ENCODE measurements at regions not wholly inside any gene's neighbourhood (a gene's known extent, or its start where the extent isn't known, plus 50 kb on each side); places are given as distances from the start of the nearest gene placed in this dataset.

DNA sequence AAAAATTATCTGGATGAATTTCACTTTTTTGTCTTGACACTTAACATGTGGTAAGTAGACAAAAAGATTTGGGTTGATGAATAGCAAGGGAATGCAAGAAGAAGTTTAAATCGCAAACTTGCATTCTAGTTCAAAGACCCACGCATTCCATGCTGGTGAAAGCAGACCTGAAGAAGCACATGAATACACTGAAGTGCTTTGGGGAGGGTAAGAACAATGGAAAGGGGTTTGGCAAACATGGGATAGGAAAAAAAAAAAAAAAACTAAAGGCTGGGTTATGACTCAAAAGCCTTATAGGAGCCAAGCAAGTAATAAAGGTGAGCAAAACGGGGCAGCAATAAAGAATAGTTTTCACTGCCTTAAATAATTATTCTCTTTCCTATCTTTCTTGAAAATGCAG is 450.2 kb downstream of the LMO4 start:
- Mint-ChIP-seq H3K4me3 (ENCODE audit: unreplicated experiment) (no peak overlapping the region), H3K27ac (ENCODE audit: unreplicated experiment) (no peak overlapping the region), H3K9me3 (ENCODE audit: unreplicated experiment) (peaks cover 5% of the 10 kb centered on the region), H3K36me3 (ENCODE audit: insufficient read depth, unreplicated experiment) (no peaks in the 10 kb centered on the region), H3K27me3 (ENCODE audit: insufficient read depth, unreplicated experiment) (no peaks in the 10 kb centered on the region), H3K4me1 (ENCODE audit: low read depth, unreplicated experiment) (no peaks in the 10 kb centered on the region)
- ChIA-PET POLR2A (no interaction called here), CTCF (no interaction called here)
- H3K4me3 ChIP-seq (ENCODE audit: low read depth, low read length) = no peak overlapping the region
- BruUV-seq (replicated peaks) = no TSS peak
- TF ChIP-seq, protein P1, sequence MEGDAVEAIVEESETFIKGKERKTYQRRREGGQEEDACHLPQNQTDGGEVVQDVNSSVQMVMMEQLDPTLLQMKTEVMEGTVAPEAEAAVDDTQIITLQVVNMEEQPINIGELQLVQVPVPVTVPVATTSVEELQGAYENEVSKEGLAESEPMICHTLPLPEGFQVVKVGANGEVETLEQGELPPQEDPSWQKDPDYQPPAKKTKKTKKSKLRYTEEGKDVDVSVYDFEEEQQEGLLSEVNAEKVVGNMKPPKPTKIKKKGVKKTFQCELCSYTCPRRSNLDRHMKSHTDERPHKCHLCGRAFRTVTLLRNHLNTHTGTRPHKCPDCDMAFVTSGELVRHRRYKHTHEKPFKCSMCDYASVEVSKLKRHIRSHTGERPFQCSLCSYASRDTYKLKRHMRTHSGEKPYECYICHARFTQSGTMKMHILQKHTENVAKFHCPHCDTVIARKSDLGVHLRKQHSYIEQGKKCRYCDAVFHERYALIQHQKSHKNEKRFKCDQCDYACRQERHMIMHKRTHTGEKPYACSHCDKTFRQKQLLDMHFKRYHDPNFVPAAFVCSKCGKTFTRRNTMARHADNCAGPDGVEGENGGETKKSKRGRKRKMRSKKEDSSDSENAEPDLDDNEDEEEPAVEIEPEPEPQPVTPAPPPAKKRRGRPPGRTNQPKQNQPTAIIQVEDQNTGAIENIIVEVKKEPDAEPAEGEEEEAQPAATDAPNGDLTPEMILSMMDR (IDR thresholded peaks at IDR 0.05; ENCODE audit: insufficient read depth in 1 of 2, low read depth in 1 of 2, low read length in 1 of 2, severe bottlenecking in 1 of 2, unreplicated experiment in 1 of 2) = no peak
- no peaks in the 10 kb centered on the region for H3K4me1 ChIP-seq
- intact Hi-C loops (cut with micrococcal nuclease; ENCODE audit: unreplicated experiment) = no loop called here
- no peaks in the 10 kb centered on the region for H3K9me3 ChIP-seq
- no peak for DNase-seq
- H3K36me3 ChIP-seq (ENCODE audit: control insufficient read depth, insufficient read depth, low read length) = no peaks in the 10 kb centered on the region
- H3K27me3 ChIP-seq (replicated peaks; ENCODE audit: control insufficient read depth, insufficient read depth, low read length) = no peaks in the 10 kb centered on the region

DNA sequence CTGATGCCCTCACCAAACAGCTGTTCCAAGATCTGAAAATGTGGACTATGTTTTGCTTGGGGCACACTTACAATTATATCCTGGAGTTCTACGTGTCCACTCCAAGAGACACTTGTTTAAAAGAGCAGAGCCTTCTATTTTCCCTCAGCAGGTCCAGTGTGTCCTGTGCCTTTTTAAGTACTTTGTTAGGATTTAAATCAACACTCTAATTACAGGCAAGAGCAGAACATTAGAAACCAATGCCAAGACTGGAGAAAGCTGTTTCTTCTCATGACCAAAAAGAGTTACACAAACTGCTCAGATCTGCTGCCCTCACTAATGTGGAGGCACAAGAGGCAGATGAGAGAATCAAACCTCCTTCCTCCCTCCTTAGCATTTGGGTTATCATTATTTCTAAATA is 452.9 kb downstream of the LMO4 start:
- Mint-ChIP-seq H3K4me1 (ENCODE audit: low read depth, unreplicated experiment) (peaks cover 16% of the 10 kb centered on the region), H3K36me3 (ENCODE audit: insufficient read depth, unreplicated experiment) (no peaks in the 10 kb centered on the region), H3K27me3 (ENCODE audit: insufficient read depth, unreplicated experiment) (no peaks in the 10 kb centered on the region), H3K27ac (ENCODE audit: unreplicated experiment) (no peak overlapping the region), H3K9me3 (ENCODE audit: unreplicated experiment) (peaks cover 13% of the 10 kb centered on the region), H3K4me3 (ENCODE audit: unreplicated experiment) (no peak overlapping the region)
- CTCF ChIA-PET = no interaction called here
- H3K27me3 ChIP-seq (replicated peaks; ENCODE audit: control insufficient read depth, insufficient read depth, low read length) = no peaks in the 10 kb centered on the region
- BruUV-seq (replicated peaks) = no TSS peak
- no peak overlapping the region for H3K4me3 ChIP-seq (ENCODE audit: low read depth, low read length)
- TF ChIP-seq, protein P1 (IDR thresholded peaks at IDR 0.05; ENCODE audit: insufficient read depth in 1 of 2, low read depth in 1 of 2, low read length in 1 of 2, severe bottlenecking in 1 of 2, unreplicated experiment in 1 of 2) = no peak
- no peaks in the 10 kb centered on the region for H3K36me3 ChIP-seq (ENCODE audit: control insufficient read depth, insufficient read depth, low read length)
- POLR2A ChIA-PET = no interaction called here
- no peaks in the 10 kb centered on the region for H3K9me3 ChIP-seq
- no peak for DNase-seq
- peaks cover 24% of the 10 kb centered on the region for H3K4me1 ChIP-seq
- intact Hi-C loops (cut with micrococcal nuclease; ENCODE audit: unreplicated experiment) = no loop called here

DNA sequence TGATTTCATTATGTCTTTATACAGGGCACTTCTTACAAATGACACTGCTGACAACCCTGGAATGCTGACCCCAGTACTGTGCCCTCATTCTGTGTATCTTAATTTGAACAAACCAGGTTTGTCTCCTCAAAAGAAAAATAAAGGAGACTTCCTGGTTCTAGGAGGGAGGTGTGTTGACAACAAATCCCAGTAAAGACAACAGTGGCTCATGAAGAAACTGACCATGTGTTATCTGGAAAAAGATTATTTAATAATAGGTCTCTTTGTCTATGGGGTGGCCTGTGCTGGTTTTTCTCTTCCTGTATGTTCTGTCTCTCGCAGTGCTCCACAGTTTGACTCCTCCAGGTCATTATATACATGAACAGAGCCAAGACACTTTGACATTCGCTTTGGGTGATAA is 454.6 kb downstream of the LMO4 start:
- peaks cover 31% of the 10 kb centered on the region for H3K4me1 Mint-ChIP-seq (ENCODE audit: low read depth, unreplicated experiment)
- peaks cover 13% of the 10 kb centered on the region for H3K9me3 Mint-ChIP-seq (ENCODE audit: unreplicated experiment)
- H3K4me3 Mint-ChIP-seq (ENCODE audit: unreplicated experiment) = no peak overlapping the region
- Histone ChIP-seq H3K36me3 (ENCODE audit: control insufficient read depth, insufficient read depth, low read length) (no peaks in the 10 kb centered on the region), H3K27me3 (replicated peaks; ENCODE audit: control insufficient read depth, insufficient read depth, low read length) (no peaks in the 10 kb centered on the region), H3K9me3 (no peaks in the 10 kb centered on the region), H3K4me3 (ENCODE audit: low read depth, low read length) (no peak overlapping the region), H3K4me1 (peaks cover 37% of the 10 kb centered on the region)
- no peak for DNase-seq
- H3K36me3 Mint-ChIP-seq (ENCODE audit: insufficient read depth, unreplicated experiment) = peaks cover 5% of the 10 kb centered on the region
- ChIA-PET CTCF (no interaction called here), POLR2A (no interaction called here)
- no peak overlapping the region for H3K27ac Mint-ChIP-seq (ENCODE audit: unreplicated experiment)
- BruUV-seq (replicated peaks) = no TSS peak
- intact Hi-C loops (cut with micrococcal nuclease; ENCODE audit: unreplicated experiment) = no loop called here
- H3K27me3 Mint-ChIP-seq (ENCODE audit: insufficient read depth, unreplicated experiment) = no peaks in the 10 kb centered on the region
- TF ChIP-seq, protein P1 (IDR thresholded peaks at IDR 0.05; ENCODE audit: insufficient read depth in 1 of 2, low read depth in 1 of 2, low read length in 1 of 2, severe bottlenecking in 1 of 2, unreplicated experiment in 1 of 2) = no peak

Measured in Caco-2 (cell line).